ENCODE measurements at regions not wholly inside any gene's neighbourhood (a gene's known extent, or its start where the extent isn't known, plus 50 kb on each side); places are given as distances from the start of the nearest gene placed in this dataset.

- TF ChIP-seq, protein P1, sequence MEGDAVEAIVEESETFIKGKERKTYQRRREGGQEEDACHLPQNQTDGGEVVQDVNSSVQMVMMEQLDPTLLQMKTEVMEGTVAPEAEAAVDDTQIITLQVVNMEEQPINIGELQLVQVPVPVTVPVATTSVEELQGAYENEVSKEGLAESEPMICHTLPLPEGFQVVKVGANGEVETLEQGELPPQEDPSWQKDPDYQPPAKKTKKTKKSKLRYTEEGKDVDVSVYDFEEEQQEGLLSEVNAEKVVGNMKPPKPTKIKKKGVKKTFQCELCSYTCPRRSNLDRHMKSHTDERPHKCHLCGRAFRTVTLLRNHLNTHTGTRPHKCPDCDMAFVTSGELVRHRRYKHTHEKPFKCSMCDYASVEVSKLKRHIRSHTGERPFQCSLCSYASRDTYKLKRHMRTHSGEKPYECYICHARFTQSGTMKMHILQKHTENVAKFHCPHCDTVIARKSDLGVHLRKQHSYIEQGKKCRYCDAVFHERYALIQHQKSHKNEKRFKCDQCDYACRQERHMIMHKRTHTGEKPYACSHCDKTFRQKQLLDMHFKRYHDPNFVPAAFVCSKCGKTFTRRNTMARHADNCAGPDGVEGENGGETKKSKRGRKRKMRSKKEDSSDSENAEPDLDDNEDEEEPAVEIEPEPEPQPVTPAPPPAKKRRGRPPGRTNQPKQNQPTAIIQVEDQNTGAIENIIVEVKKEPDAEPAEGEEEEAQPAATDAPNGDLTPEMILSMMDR (IDR thresholded peaks at IDR 0.05; ENCODE audit: low read depth, low read length), result peak; percentile 34
- no peak for DNase-seq (ENCODE audit: extremely low read depth, low read depth)
Measured at GRCh38 chr5:82793808-82794419, 283.3 kb downstream of the TMEM167A start.

DNA sequence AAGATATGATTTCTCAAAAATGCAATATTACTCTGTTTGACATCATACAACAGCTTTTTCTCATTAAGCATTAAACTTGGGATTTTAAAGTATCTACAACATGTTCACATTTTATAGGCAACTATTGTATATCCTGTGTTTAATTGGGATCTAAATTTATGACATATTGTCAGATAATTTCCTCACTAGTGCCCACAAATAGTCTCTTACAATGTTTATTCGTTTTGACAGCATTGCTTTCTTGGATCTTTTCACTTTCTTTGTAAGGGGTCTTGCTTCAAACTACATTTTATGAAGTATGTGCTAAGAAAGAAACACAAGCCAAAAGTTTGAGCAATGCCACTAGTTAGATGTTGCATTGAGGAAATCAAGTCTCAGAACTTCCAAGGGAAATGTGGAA, 285.1 kb downstream of the TMEM167A start:
- TF ChIP-seq, protein P1 (IDR thresholded peaks at IDR 0.05; ENCODE audit: low read depth, low read length), result no peak
- no peak for DNase-seq (ENCODE audit: extremely low read depth, low read depth)

GRCh38 chr5:82789095-82789494, 288.1 kb downstream of the TMEM167A start:
- TF ChIP-seq, protein P1 (IDR thresholded peaks at IDR 0.05; ENCODE audit: low read depth, low read length), result no peak

GRCh38 chr5:82786748-82787147, 290.4 kb downstream of the TMEM167A start:
- DNase-seq (ENCODE audit: extremely low read depth, low read depth), result no peak
- TF ChIP-seq, protein P1 (IDR thresholded peaks at IDR 0.05; ENCODE audit: low read depth, low read length), result no peak

More at GRCh38 chr5:82789095-82789494, 288.1 kb downstream of the TMEM167A start:
- no peak for DNase-seq (ENCODE audit: extremely low read depth, low read depth)

GRCh38 chr5:82785882-82786509, 291.2 kb downstream of the TMEM167A start:
- DNase-seq (ENCODE audit: extremely low read depth, low read depth), result no peak
- TF ChIP-seq, protein P1 (IDR thresholded peaks at IDR 0.05; ENCODE audit: low read depth, low read length), result no peak

DNA sequence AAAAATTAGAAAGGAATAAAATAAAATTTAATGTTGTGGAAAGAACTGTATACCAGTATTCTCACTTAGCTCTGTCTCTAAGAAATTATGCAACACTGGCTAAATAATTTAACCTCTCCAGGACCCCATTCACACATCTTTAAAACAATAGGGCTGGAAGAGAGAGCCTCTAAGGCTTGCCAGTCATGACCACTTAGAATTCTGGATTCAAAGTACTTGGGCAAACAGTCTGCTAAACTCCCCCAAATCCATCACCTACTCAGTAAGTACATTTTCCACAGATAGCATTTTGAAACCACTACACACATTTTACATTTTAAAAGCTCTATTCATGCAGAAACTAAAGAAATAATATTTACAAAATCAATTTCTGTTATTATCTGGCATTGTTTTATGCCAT, 291.7 kb downstream of the TMEM167A start:
- DNase-seq (ENCODE audit: extremely low read depth, low read depth), result no peak
- TF ChIP-seq, protein P1 (IDR thresholded peaks at IDR 0.05; ENCODE audit: low read depth, low read length), result no peak

GRCh38 chr5:82784521-82784920, 292.7 kb downstream of the TMEM167A start:
- TF ChIP-seq, protein P1 (IDR thresholded peaks at IDR 0.05; ENCODE audit: low read depth, low read length), result no peak
- no peak for DNase-seq (ENCODE audit: extremely low read depth, low read depth)

All from AG09319 (cell line).